Smooth muscle cell (in vitro differentiated cells): ENCODE measurements at regions not wholly inside any gene's neighbourhood (a gene's known extent, or its start where the extent isn't known, plus 50 kb on each side); places are given as distances from the start of the nearest gene placed in this dataset.

ENCODE experiments used
- DNase-seq: peaks from one replicate; lab custom pipeline; 2025; ENCODE audit not compliant: unreplicated experiment; lab: John Stamatoyannopoulos, UW
- H2AFZ ChIP-seq: fragments of 200-600 bp; sonication (generic); 2 replicates; pipeline ENCODE4 v1.6.0; 2016; ENCODE audit warnings: antibody characterized with exemption, low read depth, mild to moderate bottlenecking
- H3F3A ChIP-seq: fragments of 200-600 bp; sonication (generic); 2 replicates; pipeline ENCODE4 v1.6.0; 2017; ENCODE audit warnings: antibody characterized with exemption, low read depth
- H3K27ac ChIP-seq: fragments of 200-600 bp; sonication (generic); 2 replicates; pipeline ENCODE4 v1.5.1; 2016; ENCODE audit warnings: low read depth, mild to moderate bottlenecking
- H3K27me3 ChIP-seq: fragments of 200-600 bp; sonication (generic); 2 replicates; pipeline ENCODE4 v1.6.1; 2016; ENCODE audit warnings: low read depth, mild to moderate bottlenecking
- H3K36me3 ChIP-seq: fragments of 200-600 bp; sonication (generic); 2 replicates; pipeline ENCODE4 v1.5.1; 2016; ENCODE audit warnings: low read depth
- H3K4me1 ChIP-seq: fragments of 200-600 bp; sonication (generic); 2 replicates; pipeline ENCODE4 v1.5.1; 2016; ENCODE audit warnings: low read depth
- H3K4me2 ChIP-seq: fragments of 200-600 bp; sonication (generic); 2 replicates; pipeline ENCODE4 v1.6.0; 2016; ENCODE audit warnings: mild to moderate bottlenecking
- H3K4me3 ChIP-seq: fragments of 200-600 bp; sonication (generic); 2 replicates; pipeline ENCODE4 v1.5.1; 2016; ENCODE audit warnings: mild to moderate bottlenecking
- H3K79me2 ChIP-seq: fragments of 200-600 bp; sonication (generic); 2 replicates; pipeline ENCODE4 v1.6.0; 2016; ENCODE audit warnings: low read depth, mild to moderate bottlenecking
- H3K9ac ChIP-seq: fragments of 200-600 bp; sonication (generic); 2 replicates; pipeline ENCODE4 v1.6.0; 2016; ENCODE audit warnings: low read depth
- H3K9me3 ChIP-seq: fragments of 200-600 bp; sonication (generic); replicated peaks from 2 replicates; pipeline ENCODE4 v1.5.1; 2016; ENCODE audit warnings: low read depth
- H4K20me1 ChIP-seq: fragments of 200-600 bp; sonication (generic); 2 replicates; pipeline ENCODE4 v1.6.0; 2016; ENCODE audit warnings: low read depth
- CTCF ChIP-seq: fragments of 200-600 bp; sonication (generic); IDR thresholded peaks from 2 replicates; pipeline ENCODE4 v1.5.1; 2017; ENCODE audit warnings: borderline replicate concordance, mild to moderate bottlenecking, antibody characterized with exemption; ENCODE audit not compliant: insufficient read depth, poor library complexity, severe bottlenecking
- WGBS: methylation state at CpG from one replicate; pipeline ENCODE4 v1.1.7; 2016; ENCODE audit warnings: low lambda C conversion rate; 5-methylcytosine and 5-hydroxymethylcytosine counted together

- Histone ChIP-seq H3K4me1 (no peaks in the 10 kb centered on the region), H3K4me3 (no peak overlapping the region), H3K9ac (no peak overlapping the region), H3F3A (no peaks in the 10 kb centered on the region), H3K4me2 (no peak overlapping the region), H3K27me3 (no peaks in the 10 kb centered on the region), H3K79me2 (no peaks in the 10 kb centered on the region), H2AFZ (no peak overlapping the region), H3K27ac (no peak overlapping the region), H4K20me1 (no peaks in the 10 kb centered on the region), H3K36me3 (no peaks in the 10 kb centered on the region), H3K9me3 (no peaks in the 10 kb centered on the region)
- no peak for TF ChIP-seq CTCF
- DNase-seq, result no peak
- 92% methylated on average over 2 of the region's 2 CpGs for WGBS
Measured at GRCh38 chr2:186113284-186113683, 372.8 kb upstream of the ZC3H15 start.

- Histone ChIP-seq H3K4me1 (peaks cover 27% of the 10 kb centered on the region), H3K4me2 (no peak overlapping the region), H3K27ac (no peak overlapping the region), H2AFZ (no peak overlapping the region), H3K4me3 (no peak overlapping the region), H3K79me2 (no peaks in the 10 kb centered on the region), H3K9me3 (no peaks in the 10 kb centered on the region), H3K36me3 (no peaks in the 10 kb centered on the region), H3K27me3 (no peaks in the 10 kb centered on the region), H3K9ac (no peak overlapping the region), H4K20me1 (no peaks in the 10 kb centered on the region), H3F3A (no peaks in the 10 kb centered on the region)
- DNase-seq, result no peak
- no peak for TF ChIP-seq CTCF
Measured at GRCh38 chr2:186125156-186125555, 360.9 kb upstream of the ZC3H15 start.

- H3K9me3 ChIP-seq, result no peaks in the 10 kb centered on the region
- TF ChIP-seq CTCF, result no peak
- no peaks in the 10 kb centered on the region for H3F3A ChIP-seq
- no peaks in the 10 kb centered on the region for H3K36me3 ChIP-seq
- H3K27me3 ChIP-seq, result no peaks in the 10 kb centered on the region
- no peak overlapping the region for H3K27ac ChIP-seq
- no peak overlapping the region for H3K9ac ChIP-seq
- no peaks in the 10 kb centered on the region for H3K79me2 ChIP-seq
- H2AFZ ChIP-seq, result no peak overlapping the region
- H3K4me2 ChIP-seq, result no peak overlapping the region
- no peaks in the 10 kb centered on the region for H4K20me1 ChIP-seq
- DNase-seq, result no peak
- H3K4me1 ChIP-seq, result peaks cover 31% of the 10 kb centered on the region
- 82% methylated on average over 1 of the region's 1 CpG for WGBS
- H3K4me3 ChIP-seq, result no peak overlapping the region
Measured at GRCh38 chr2:186125625-186126024, 360.4 kb upstream of the ZC3H15 start.

GRCh38 chr2:186126181-186126580 is 359.9 kb upstream of the ZC3H15 start:
- H3K36me3 ChIP-seq, result no peaks in the 10 kb centered on the region
- no peak overlapping the region for H3K9ac ChIP-seq
- no peak overlapping the region for H3K4me3 ChIP-seq
- H3K9me3 ChIP-seq, result no peaks in the 10 kb centered on the region
- H3K4me2 ChIP-seq, result no peak overlapping the region
- no peak for TF ChIP-seq CTCF
- no peaks in the 10 kb centered on the region for H3K27me3 ChIP-seq
- H2AFZ ChIP-seq, result no peak overlapping the region
- no peak for DNase-seq
- no peaks in the 10 kb centered on the region for H3F3A ChIP-seq
- H3K4me1 ChIP-seq, result peaks cover 36% of the 10 kb centered on the region
- no peak overlapping the region for H3K27ac ChIP-seq
- H4K20me1 ChIP-seq, result no peaks in the 10 kb centered on the region
- H3K79me2 ChIP-seq, result no peaks in the 10 kb centered on the region
